ENCODE measurements at regions not wholly inside any gene's neighbourhood (a gene's known extent, or its start where the extent isn't known, plus 50 kb on each side); places are given as distances from the start of the nearest gene placed in this dataset.
"Not testable (repeated sequence)": the region's sequence is repeated elsewhere in the genome, so short reads cannot be mapped to it uniquely, and the experiment has no call there.

DNA sequence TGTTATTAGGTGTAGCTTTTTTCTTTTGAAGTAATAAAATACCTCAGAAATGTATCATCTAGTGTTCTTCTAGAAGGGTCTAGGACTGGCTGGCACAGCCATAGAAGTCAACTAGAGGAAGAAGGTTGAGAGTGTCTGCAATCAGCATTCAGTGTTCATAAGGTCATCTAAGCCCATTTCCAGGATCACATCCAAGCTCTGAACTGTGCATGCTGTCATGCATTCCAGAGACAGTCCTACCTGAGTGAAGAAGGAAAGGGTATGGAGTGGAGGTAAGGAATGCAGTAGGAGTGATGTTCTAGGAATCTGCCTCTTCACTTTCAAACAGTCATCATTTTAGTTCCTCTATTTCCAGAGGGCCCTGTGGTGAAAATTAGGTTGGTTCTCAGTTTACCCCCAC, 789.7 kb downstream of the GATA3 start:
- Histone ChIP-seq H3K4me3 (no peak overlapping the region), H3K4me1 (no peaks in the 10 kb centered on the region), H3K9me3 (no peaks in the 10 kb centered on the region), H3K27ac (no peak overlapping the region), H3K36me3 (no peaks in the 10 kb centered on the region), H3K27me3 (no peaks in the 10 kb centered on the region)
- DNase-seq (no peak), ATAC-seq (no peak)
- no peak for TF ChIP-seq CTCF (IDR thresholded peaks at IDR 0.05)
- intact Hi-C loops (cut with DNase I), result no loop called here

GRCh38 chr10:8852546-8852945, 798.1 kb downstream of the GATA3 start:
- H3K27me3 ChIP-seq, result no peaks in the 10 kb centered on the region
- intact Hi-C loops (cut with DNase I), result no loop called here
- DNase-seq (no peak), ATAC-seq (no peak)
- no peak overlapping the region for H3K27ac ChIP-seq
- H3K4me3 ChIP-seq, result no peak overlapping the region
- H3K4me1 ChIP-seq, result no peaks in the 10 kb centered on the region
- no peaks in the 10 kb centered on the region for H3K36me3 ChIP-seq
- H3K9me3 ChIP-seq, result no peaks in the 10 kb centered on the region
- no peak for TF ChIP-seq CTCF (IDR thresholded peaks at IDR 0.05)

- H3K9me3 ChIP-seq, result no peaks in the 10 kb centered on the region
- H3K27me3 ChIP-seq, result no peaks in the 10 kb centered on the region
- intact Hi-C loops (cut with DNase I), result no loop called here
- DNase-seq (no peak), ATAC-seq (no peak)
- no peak overlapping the region for H3K4me3 ChIP-seq
- H3K27ac ChIP-seq, result no peak overlapping the region
- no peaks in the 10 kb centered on the region for H3K36me3 ChIP-seq
- H3K4me1 ChIP-seq, result no peaks in the 10 kb centered on the region
- TF ChIP-seq CTCF (IDR thresholded peaks at IDR 0.05), result no peak
Measured at GRCh38 chr10:8853048-8853447, 798.6 kb downstream of the GATA3 start.

GRCh38 chr10:8868924-8869323, 814.4 kb downstream of the GATA3 start:
- H3K36me3 ChIP-seq; H3K4me1 ChIP-seq; H3K27ac ChIP-seq; H3K9me3 ChIP-seq; ATAC-seq; DNase-seq; H3K4me3 ChIP-seq; H3K27me3 ChIP-seq; intact Hi-C loops (cut with DNase I): not testable (repeated sequence)

GRCh38 chr10:8873310-8873709, 818.8 kb downstream of the GATA3 start:
- Histone ChIP-seq H3K4me1 (no peaks in the 10 kb centered on the region), H3K27me3 (no peaks in the 10 kb centered on the region), H3K9me3 (no peaks in the 10 kb centered on the region), H3K27ac (no peak overlapping the region), H3K4me3 (no peak overlapping the region), H3K36me3 (no peaks in the 10 kb centered on the region)
- DNase-seq, result no peak
- no peak for ATAC-seq
- intact Hi-C loops (cut with DNase I), result no loop called here
- TF ChIP-seq CTCF (IDR thresholded peaks at IDR 0.05), result no peak

DNA sequence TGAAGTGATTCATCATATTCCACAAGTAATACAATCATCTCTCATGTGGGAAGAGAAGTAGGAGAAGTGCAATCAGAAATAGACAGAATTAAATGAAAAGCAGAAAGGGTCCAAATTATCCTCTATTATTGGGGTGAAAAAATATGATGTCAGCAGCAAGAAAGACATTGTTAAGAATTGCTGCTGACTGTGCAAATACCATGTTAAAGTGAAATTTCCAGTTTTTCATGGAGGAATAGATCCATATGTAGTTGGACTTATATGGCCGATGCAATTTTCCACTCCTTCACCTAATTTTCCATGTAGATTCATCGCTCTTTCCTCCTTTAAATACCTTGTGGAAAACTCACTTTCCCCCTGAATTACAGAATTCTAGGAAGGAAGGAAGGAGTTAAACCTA, 819.8 kb downstream of the GATA3 start:
- no peak overlapping the region for H3K4me3 ChIP-seq
- ATAC-seq (no peak), DNase-seq (no peak)
- intact Hi-C loops (cut with DNase I), result no loop called here
- no peaks in the 10 kb centered on the region for H3K36me3 ChIP-seq
- no peaks in the 10 kb centered on the region for H3K4me1 ChIP-seq
- no peak overlapping the region for H3K27ac ChIP-seq
- H3K27me3 ChIP-seq, result no peaks in the 10 kb centered on the region
- H3K9me3 ChIP-seq, result no peaks in the 10 kb centered on the region
- no peak for TF ChIP-seq CTCF (IDR thresholded peaks at IDR 0.05)
